ENCODE measurements at regions not wholly inside any gene's neighbourhood (a gene's known extent, or its start where the extent isn't known, plus 50 kb on each side); places are given as distances from the start of the nearest gene placed in this dataset.

DNA sequence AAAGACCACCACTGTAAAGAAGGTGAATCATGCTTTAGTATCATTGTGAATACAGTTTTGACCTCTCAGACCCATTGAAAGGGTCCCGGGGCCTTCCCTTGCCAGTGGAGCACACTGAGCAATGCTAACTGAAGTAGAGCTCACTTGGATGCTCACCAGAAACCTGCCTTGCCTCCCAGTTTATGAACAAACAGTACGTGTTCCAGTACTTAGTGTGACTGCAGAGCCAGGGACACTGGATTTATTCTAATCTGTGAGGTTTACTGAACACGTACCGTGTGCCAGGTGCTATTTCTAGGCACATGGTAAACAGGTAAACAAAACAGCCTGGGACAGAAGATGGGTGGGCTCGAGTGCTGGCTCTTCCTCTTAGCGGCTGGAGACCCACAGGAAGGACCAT is 79.6 kb downstream of the FOXL1 start:
- TF ChIP-seq, protein P1, sequence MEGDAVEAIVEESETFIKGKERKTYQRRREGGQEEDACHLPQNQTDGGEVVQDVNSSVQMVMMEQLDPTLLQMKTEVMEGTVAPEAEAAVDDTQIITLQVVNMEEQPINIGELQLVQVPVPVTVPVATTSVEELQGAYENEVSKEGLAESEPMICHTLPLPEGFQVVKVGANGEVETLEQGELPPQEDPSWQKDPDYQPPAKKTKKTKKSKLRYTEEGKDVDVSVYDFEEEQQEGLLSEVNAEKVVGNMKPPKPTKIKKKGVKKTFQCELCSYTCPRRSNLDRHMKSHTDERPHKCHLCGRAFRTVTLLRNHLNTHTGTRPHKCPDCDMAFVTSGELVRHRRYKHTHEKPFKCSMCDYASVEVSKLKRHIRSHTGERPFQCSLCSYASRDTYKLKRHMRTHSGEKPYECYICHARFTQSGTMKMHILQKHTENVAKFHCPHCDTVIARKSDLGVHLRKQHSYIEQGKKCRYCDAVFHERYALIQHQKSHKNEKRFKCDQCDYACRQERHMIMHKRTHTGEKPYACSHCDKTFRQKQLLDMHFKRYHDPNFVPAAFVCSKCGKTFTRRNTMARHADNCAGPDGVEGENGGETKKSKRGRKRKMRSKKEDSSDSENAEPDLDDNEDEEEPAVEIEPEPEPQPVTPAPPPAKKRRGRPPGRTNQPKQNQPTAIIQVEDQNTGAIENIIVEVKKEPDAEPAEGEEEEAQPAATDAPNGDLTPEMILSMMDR (IDR thresholded peaks at IDR 0.05; ENCODE audit: low read depth, low read length) = no peak
- no peak for TF ChIP-seq EZH2phosphoT487 (IDR thresholded peaks at IDR 0.05; ENCODE audit: low read depth)
